Islet precursor cell (in vitro differentiated cells): ENCODE measurements at regions not wholly inside any gene's neighbourhood (a gene's known extent, or its start where the extent isn't known, plus 50 kb on each side); places are given as distances from the start of the nearest gene placed in this dataset.

ENCODE experiments used
- DNase-seq: peaks from one replicate; pipeline ENCODE4 v3.0.0-alpha.2; 2018

DNA sequence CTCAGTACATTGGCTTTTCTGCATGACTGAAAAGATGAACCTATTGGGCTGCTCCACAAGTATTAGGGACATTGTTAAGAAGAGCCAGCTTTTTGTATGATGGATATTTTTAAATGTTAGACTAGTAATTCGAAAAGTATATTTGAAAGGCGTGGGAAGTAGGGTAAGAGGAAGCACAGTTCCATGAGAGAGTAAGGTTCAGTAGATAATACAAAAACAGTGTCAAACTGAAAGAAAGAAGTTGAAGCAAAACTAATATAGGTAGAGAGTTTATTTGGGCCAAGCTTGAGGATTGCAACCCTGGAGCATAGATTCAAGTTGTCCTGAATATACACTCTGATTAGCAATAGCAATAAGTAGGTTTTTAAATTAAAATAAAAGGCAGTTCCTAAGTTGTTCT, 193.9 kb downstream of the RASSF9 start:
- DNase-seq, result no peak

- DNase-seq, result no peak
Measured at GRCh38 chr12:85642808-85643207, 193.4 kb downstream of the RASSF9 start.

- DNase-seq, result no peak
Measured at GRCh38 chr12:85644508-85644907, 191.7 kb downstream of the RASSF9 start.

DNA sequence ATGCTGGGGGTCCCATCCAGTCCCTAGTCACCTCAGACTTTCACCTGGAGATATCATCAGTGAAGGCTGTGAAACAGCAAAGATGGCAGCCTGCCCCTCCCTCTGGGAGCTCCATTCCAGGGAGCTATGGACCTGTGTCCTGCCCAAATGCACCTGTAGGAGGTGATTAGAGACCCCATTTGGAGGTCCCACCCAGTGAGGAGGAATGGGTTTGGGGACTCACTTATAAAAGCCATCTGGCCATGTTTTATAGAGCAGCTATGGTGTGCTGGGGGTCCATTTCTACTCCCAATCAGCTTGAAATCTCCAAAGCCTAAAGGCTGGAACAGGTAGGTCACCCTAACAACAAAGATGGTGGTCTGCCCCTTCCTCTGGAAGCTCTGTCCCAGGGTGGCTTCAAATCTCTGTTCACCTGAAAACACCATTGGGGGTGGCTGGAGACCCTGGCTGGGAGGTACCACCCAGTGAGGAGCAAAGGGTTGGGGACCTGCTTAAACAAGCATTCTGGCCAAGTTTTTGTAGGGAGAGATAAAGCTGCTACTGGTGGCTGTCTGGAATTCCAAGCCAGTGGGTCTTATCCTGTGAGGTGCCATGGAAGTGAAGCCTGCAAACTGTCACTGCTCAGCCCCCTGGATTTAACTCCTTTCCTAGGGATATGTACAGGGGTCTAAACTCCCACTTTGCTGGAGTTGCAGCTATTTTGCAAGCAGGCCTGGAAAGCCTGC, 182.3 kb downstream of the RASSF9 start:
- no peak for DNase-seq

- no peak for DNase-seq
Measured at GRCh38 chr12:85654456-85654840, 181.8 kb downstream of the RASSF9 start.

DNA sequence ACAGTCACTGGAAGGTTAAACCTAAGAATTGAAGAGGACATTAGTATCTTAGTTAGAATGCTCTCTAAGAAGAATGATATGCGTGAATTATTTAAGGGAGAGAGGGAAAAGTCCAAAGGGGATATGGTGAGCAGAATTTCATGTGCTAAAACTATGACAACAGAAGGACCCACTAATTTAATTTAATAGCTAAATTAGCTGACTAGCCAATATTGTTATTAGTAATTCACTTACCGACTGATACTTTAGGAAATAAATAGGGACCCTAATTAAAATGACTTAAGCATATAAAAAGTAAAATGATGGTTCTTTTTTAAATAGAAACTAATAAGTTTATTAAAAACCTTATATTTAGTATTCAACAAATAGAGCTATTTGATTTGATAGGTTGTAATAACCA, 179.6 kb downstream of the RASSF9 start:
- no peak for DNase-seq

DNA sequence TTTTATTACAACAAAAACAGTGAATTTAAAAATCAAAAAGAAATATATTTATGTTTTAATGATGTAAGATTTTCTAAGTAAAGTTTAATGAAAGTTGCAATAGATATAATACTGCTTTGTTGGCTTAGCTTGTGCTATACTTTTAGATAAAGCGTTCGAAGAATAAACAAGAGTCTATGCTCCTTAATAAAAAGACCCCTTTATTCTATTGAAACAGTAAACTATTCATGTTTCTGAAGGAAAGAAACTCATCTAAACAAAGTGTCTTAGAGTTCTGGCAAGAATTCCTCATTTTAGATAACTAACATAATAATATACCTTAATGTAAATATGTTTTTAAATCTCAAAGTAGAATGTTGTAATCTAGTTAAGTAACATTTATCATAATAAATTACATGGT, 179.0 kb downstream of the RASSF9 start:
- no peak for DNase-seq

- DNase-seq, result no peak
Measured at GRCh38 chr12:85657836-85658630, 178.2 kb downstream of the RASSF9 start.

GRCh38 chr12:85659754-85660530, 176.3 kb downstream of the RASSF9 start:
- DNase-seq, result no peak

DNA sequence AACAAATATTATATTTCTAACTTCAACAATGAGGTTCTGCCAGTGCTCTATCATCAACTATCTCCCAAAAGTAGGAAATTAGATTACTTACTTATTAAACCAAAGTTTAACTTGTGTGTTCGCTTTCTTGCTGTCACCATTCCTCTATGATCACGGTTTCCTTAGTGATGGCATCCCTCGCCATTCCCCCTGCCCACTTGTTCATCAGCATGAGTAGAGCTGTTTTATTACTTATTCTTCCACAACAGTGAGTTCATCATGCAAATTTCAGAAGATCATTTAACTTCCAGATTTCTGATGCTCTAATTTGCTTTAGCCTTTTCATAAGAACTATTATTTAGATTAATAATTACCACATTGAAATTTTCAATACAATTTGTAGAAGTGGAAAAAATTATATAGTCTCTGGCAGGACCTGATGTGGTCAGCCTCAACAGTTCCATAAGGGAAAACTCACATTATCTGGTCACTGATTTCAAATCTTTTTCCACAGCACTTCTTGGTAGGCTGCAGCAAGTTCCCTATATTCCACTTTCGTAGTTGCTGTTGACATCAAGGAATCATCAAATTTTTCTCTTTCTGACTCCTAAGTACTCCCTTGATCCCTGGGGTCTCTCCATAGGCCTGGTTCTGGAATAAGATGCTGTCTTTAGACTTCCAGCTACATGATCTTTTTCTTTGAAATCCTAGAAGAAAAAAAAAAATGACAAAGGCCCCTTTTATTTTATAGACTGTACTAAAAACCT, 174.6 kb downstream of the RASSF9 start:
- DNase-seq, result no peak

GRCh38 chr12:85662207-85662602, 174.0 kb downstream of the RASSF9 start:
- no peak for DNase-seq

- no peak for DNase-seq
Measured at GRCh38 chr12:85663631-85664030, 172.6 kb downstream of the RASSF9 start.

GRCh38 chr12:85664429-85664828, 171.8 kb downstream of the RASSF9 start:
- DNase-seq, result no peak

DNA sequence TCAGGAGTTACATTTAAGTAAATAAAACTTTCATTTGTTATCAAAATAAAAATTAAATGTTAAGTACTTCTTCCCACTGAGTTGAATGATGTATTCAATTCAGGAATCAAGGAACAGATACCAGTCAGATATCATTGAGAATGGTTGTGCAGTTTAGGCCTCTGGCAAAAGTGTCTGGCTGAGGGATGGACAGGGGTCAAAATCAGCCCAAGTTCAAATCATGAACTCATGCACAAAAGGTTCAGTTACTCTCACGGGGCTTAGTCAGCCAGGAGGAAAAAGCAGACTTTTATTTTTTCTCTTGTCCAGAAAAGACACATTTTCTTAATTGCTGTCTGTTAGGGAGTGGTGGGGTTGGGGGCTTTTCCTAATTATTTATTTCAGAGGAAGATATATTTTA, 166.3 kb downstream of the RASSF9 start:
- no peak for DNase-seq

DNA sequence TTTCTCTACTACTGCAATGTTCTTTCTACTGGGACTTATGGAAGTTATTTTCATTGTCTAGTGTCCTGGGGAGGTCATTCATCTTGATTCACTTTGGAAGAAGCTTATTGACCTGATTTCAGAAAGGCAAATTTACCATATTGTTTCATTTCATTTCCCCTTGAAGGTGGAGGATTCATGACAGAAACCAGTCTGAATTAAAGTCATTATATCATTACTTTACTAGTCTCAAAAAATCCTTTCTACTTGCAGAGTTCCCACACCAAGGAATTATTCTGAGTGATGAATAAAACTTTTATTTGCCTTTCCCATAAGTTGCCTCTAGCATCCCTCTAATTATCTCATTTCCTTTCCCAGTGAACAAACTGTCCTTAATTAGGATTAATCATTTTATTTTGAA, 163.8 kb downstream of the RASSF9 start:
- DNase-seq, result no peak

DNA sequence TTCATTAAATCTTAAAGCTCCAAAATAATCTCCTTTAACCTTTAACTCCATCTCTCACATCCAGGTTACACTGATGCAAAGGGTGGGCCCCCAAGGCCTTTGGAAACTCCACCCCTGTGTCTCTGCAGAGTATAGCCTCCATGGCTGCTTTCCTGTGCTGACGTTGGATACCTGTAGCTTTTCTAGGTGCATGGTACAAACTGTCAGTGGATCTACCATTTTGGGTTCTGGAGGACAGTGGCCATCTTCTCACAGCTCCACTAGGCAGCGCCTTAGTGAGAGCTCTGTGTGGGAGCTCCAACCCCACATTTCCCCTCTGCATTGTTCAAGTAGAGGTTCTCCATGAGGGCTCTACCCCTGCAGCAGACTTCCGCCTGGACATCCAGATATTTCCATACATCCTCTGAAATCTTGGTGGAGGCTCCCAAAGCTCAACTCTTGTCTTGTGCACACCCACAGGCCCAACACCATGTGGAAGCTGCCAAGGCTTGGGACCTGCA, 162.2 kb downstream of the RASSF9 start:
- no peak for DNase-seq

GRCh38 chr12:85676816-85677749, 159.1 kb downstream of the RASSF9 start:
- DNase-seq, result no peak

DNA sequence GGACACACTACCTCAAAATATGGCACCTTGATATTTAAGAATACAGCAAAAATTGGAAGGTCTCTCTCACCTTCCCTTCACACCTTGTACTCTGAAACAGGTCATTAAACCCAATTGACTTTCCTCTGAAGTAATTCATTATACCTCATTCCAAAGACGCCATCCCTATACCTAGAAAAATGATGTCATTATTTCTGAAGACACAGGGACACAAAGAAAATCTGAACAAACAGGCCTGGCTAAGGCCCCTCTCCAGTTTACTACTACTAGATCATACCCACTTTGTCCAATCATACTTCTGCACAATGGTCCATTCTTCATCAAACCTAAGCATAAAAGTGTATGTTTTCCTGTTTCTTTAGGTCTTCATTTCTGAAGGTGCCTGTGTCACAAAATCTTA, 156.9 kb downstream of the RASSF9 start:
- DNase-seq, result no peak

DNA sequence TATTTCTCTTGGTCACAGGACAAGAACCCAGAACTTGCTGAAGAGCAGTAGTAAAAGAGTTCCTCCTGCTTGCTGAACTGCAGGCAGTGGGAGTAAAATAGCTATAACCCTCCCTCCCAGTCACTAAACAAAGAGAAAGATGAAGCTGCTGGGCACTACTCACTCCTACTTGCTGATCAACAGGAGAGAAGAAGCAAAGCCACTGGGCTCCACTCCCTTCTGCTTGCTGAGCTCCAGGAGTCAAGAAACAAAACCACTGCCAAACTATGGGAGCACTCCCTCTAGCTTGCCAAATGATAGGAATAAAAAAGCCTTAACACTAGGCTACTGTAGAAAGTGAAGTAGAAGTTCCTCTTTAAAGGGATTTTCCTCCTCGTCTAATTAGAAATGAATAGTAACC, 155.3 kb downstream of the RASSF9 start:
- DNase-seq, result no peak

- DNase-seq, result no peak
Measured at GRCh38 chr12:85681333-85681732, 154.9 kb downstream of the RASSF9 start.

DNA sequence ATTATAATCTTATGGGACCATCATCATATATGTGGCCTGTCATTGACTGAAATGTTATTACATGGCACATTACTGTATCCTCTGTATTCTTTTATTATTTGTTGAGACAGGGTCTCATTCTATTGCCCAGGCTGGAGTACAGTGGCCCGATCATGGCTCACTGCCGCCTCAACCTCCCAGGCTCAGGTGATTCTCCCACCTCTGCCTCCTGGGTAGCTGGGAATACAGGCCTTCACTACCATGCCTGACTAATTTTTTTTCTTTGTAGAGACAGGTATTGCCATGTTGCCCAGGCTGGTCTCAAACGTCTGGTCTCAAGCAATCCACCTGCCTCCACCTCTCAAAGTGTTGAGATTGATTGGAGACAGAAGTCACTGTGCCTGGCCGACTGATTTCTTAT, 153.2 kb downstream of the RASSF9 start:
- no peak for DNase-seq

DNA sequence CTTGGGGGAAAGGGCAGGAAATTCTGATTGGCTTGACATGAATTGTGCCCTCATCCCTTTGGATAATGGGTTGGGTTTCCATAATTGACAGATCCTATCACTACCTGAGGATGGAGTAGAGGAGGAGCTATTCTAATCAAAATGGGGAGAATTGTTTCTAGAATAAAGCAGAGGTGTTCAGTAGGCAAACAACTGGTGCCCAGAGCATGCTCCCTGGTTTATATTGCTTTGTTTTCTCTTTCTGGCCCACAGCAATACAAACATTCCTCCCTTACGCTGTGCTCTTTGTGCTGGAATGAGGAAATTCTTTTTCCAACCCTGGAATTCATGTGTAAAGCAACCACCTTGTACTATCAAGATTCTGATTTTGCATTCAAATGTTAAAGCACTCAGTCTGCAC, 147.4 kb downstream of the RASSF9 start:
- DNase-seq, result no peak
